GM13977 (cell line): ENCODE measurements at regions not wholly inside any gene's neighbourhood (a gene's known extent, or its start where the extent isn't known, plus 50 kb on each side); places are given as distances from the start of the nearest gene placed in this dataset.

Experiments used
- DNase-seq: peaks from one replicate; pipeline ENCODE4 v3.0.0; 2012; ENCODE audit warnings: low spot score
- CTCF ChIP-seq: IDR thresholded peaks from 2 replicates; pipeline ENCODE4 v1.5.1; 2012; ENCODE audit warnings: mild to moderate bottlenecking, control low read depth; ENCODE audit not compliant: insufficient read depth; ENCODE audit errors: extremely low read depth, missing control alignments
- in situ Hi-C: fragments of 300-500 bp; cut with MboI; formaldehyde crosslinking; loops from one replicate; pipeline ENCODE4 v1.12.0; 2022; ENCODE audit warnings: low sequenced_read_pairs, low pct_unique_long_range_greater_than_20kb, mixed read lengths, inconsistent platforms; ENCODE audit not compliant: unreplicated experiment

DNA sequence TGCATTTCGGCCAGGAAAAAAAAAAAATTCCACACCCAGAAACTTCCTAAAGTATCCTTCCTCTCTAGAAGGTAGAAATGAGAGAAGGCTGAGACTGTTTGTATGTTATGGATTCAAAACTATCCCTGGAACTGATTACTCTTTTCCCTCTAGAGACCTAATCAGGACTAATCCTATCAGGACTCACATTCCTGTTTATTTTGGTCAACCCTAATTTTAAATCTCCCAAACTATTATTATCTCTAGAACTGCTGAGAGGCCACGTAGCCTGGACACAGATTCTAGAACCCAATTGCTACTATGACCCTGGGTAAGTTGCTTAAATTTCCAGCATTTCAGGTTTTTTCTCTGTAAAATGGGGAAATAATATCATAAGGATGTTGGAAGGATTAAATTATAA is 346.8 kb upstream of the MEOX2 start:
- no peak for DNase-seq
- in situ Hi-C loops, result no loop called here

DNA sequence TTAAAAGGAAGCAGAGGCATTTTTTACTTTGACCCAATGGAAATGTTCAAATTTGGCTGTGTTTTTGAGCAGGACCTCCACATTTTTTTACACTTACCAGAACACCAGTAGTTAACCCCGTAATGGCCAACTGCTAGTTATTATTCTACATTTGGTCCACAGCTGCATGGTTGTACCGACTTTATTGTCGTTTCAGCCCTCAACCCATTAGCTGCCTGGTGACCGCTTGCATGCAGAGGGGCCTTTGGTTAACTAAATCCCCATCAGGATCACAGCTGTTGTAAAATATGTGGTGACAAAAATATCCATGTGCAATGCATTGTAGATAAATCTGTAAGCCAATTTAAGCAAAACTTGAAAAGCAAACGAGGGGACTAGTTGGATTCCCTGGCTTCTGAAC is 342.2 kb upstream of the MEOX2 start:
- in situ Hi-C loops, result no loop called here

More for the DNA sequence above, 346.8 kb upstream of the MEOX2 start:
- TF ChIP-seq CTCF, result no peak

DNA sequence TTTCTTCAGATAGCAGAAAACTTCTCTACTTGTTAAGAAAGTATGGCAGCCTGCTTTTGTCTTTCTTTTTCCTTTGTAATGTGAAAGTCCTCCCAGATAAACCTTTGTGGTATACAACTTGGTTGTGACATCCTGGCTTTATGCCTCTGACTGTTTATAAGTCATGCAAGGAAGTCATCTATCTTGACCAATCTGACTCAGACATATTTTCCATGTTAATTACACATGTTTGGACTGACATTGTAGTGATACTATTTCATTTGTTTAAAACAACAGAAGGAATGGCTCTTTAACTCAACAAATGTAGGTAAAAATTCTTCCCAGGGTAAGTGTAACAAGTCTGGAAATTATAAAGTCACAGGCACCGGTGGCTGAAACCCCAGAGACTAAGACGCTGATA is 341.6 kb upstream of the MEOX2 start:
- in situ Hi-C loops, result no loop called here
- DNase-seq, result no peak
- TF ChIP-seq CTCF, result no peak

More for the DNA sequence above, 342.2 kb upstream of the MEOX2 start:
- no peak for DNase-seq
- no peak for TF ChIP-seq CTCF

DNA sequence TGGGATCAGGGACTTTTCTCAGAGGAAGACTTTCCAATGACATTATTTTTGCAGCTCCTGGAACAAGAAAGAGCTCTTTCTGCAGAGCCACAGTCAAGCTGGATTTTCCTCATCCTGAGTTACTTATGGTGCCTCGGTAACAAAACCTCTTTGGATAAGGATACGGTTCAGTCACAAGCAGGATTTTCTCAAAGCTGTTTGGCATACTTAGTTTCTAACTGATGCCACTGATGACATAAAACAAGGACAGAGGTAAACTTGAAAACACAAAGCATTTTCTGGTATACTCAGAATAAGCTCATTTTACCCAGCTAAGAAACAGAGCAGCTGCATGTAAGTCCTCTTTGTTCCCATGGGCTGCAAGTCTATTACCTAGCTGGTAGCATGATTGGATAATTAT is 340.9 kb upstream of the MEOX2 start:
- no peak for TF ChIP-seq CTCF
- in situ Hi-C loops, result no loop called here
- DNase-seq, result no peak

DNA sequence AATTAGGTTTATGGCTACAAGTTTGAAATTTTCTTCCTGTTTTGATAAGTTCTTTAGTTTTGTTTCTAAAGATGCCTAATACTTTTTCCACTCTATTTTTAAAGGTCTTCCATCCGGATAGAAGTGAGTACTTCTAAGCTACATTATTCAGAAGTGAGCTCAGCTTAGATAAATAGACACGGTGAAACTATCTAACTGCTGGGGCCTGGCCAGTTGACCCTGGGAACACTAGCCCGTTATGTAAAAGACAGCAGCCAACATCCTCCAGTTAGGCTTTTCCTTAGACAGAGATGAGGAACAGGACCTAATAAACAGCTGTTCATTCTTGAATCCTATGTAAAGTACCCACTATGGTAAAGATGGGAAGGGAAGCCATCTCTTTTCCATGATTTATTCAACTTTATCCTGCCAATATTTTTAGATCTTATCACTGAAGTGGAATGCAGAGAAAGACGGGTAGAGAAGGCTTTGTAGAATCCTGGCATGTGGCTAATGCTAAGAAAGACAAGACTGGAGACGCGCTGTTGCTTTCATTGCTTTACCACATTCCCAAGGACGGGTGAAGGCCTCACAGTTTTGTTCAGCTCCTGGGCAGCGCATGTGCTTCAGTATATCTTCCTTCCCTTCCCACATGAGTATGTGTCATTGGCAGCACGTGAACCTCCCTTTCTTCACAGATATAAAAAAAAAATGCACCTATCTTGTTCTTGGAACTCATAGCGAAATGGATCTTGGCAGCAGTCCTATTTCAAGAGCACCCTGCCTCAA is 340.0 kb upstream of the MEOX2 start:
- no peak for TF ChIP-seq CTCF
- no peak for DNase-seq
- in situ Hi-C loops, result no loop called here

DNA sequence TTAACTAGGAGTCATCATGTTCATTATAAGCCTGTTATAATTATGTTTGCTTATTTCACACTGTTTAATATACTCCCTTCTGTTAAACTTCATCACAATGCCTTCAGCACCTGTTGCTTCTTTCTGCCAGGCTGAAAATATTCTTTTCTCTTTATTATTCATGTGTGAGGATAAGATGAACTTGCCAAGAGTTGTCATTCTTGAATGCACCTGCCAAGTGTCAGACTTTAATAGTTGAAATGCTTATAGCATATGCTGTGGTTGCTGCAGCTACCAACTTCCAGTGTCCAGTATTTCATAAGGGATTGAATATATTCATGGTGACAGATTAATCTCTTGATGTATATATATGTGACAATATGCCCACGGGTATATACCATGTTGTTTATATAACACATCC is 339.2 kb upstream of the MEOX2 start:
- no peak for TF ChIP-seq CTCF
- in situ Hi-C loops, result no loop called here
- DNase-seq, result no peak
